ENCODE measurements at regions not wholly inside any gene's neighbourhood (a gene's known extent, or its start where the extent isn't known, plus 50 kb on each side); places are given as distances from the start of the nearest gene placed in this dataset.
"Not testable (repeated sequence)": the region's sequence is repeated elsewhere in the genome, so short reads cannot be mapped to it uniquely, and the experiment has no call there.

GRCh38 chr11:122584670-122585069 is 70.9 kb upstream of the UBASH3B start:
- ATAC-seq = no peak
- Histone ChIP-seq H3K9me3 (no peaks in the 10 kb centered on the region), H3K27ac (no peak overlapping the region), H3K4me1 (no peaks in the 10 kb centered on the region), H3K27me3 (no peaks in the 10 kb centered on the region), H3K36me3 (replicated peaks in 1 of 2; ENCODE audit: insufficient read depth in 1 of 2, low read depth in 2 of 2) (no peaks in the 10 kb centered on the region), H3K4me3 (no peak overlapping the region)
- 85 to 87% methylated on average over 8 of the region's 8 CpGs for WGBS, 2 donors
- TF ChIP-seq CTCF (IDR thresholded peaks at IDR 0.05) = no peak
- TF ChIP-seq POLR2A (IDR thresholded peaks at IDR 0.05) = no peak
- DNase-seq = no peak
- intact Hi-C loops (cut with DNase I) = loop anchor here (10.0 kb wide), 1 partner anchor 200 kb away; no protein-coding TSS in a partner anchor

GRCh38 chr11:122580071-122580470 is 75.5 kb upstream of the UBASH3B start:
- WGBS, 2 donors = 37 to 38% methylated on average over 13 of the region's 13 CpGs
- not testable (repeated sequence) for H3K36me3 ChIP-seq (replicated peaks in 1 of 2; ENCODE audit: insufficient read depth in 1 of 2, low read depth in 2 of 2); H3K9me3 ChIP-seq; H3K4me1 ChIP-seq; H3K27me3 ChIP-seq; ATAC-seq; H3K27ac ChIP-seq; H3K4me3 ChIP-seq
- intact Hi-C loops (cut with DNase I) = loop anchor here (10.0 kb wide), 1 partner anchor 205 kb away; no protein-coding TSS in a partner anchor
- DNase-seq = peak in 3 of 4 donors; percentile 9 to 38 (median 17)

- no peaks in the 10 kb centered on the region for H3K36me3 ChIP-seq (replicated peaks in 1 of 2; ENCODE audit: insufficient read depth in 1 of 2, low read depth in 2 of 2)
- H3K9me3 ChIP-seq = no peaks in the 10 kb centered on the region
- H3K27ac ChIP-seq = no peak overlapping the region
- no peak overlapping the region for H3K4me3 ChIP-seq
- DNase-seq (peak in 1 of 4 donors; percentile 20), ATAC-seq (no peak)
- intact Hi-C loops (cut with DNase I) = no loop called here
- H3K27me3 ChIP-seq = no peaks in the 10 kb centered on the region
- TF ChIP-seq POLR2A (IDR thresholded peaks at IDR 0.05) = no peak
- TF ChIP-seq CTCF (IDR thresholded peaks at IDR 0.05) = peak in 1 of 7 experiments; percentile 9
- H3K4me1 ChIP-seq = no peaks in the 10 kb centered on the region
- WGBS, 2 donors = 46 to 51% methylated on average over 3 of the region's 3 CpGs
These were observed 77.2 kb upstream of the UBASH3B start for GRCh38 chr11:122578171-122578825.

GRCh38 chr11:122572592-122572991 is 82.9 kb upstream of the UBASH3B start:
- no peak for ATAC-seq
- intact Hi-C loops (cut with DNase I) = no loop called here

GRCh38 chr11:122563761-122564160 is 91.8 kb upstream of the UBASH3B start:
- H3K27me3 ChIP-seq = no peaks in the 10 kb centered on the region

More at GRCh38 chr11:122572592-122572991, 82.9 kb upstream of the UBASH3B start:
- WGBS, 2 donors = 81 to 87% methylated on average over 3 of the region's 3 CpGs
- Histone ChIP-seq H3K9me3 (no peaks in the 10 kb centered on the region), H3K4me3 (no peak overlapping the region), H3K36me3 (replicated peaks in 1 of 2; ENCODE audit: insufficient read depth in 1 of 2, low read depth in 2 of 2) (no peaks in the 10 kb centered on the region), H3K27ac (no peak overlapping the region), H3K4me1 (no peaks in the 10 kb centered on the region), H3K27me3 (no peaks in the 10 kb centered on the region)
- no peak for TF ChIP-seq POLR2A (IDR thresholded peaks at IDR 0.05)
- no peak for TF ChIP-seq CTCF (IDR thresholded peaks at IDR 0.05)
- DNase-seq = no peak

More at GRCh38 chr11:122563761-122564160, 91.8 kb upstream of the UBASH3B start:
- H3K4me1 ChIP-seq = no peaks in the 10 kb centered on the region
- H3K9me3 ChIP-seq = no peaks in the 10 kb centered on the region
- TF ChIP-seq CTCF (IDR thresholded peaks at IDR 0.05) = no peak
- no peak for TF ChIP-seq POLR2A (IDR thresholded peaks at IDR 0.05)
- no peaks in the 10 kb centered on the region for H3K36me3 ChIP-seq (replicated peaks in 1 of 2; ENCODE audit: insufficient read depth in 1 of 2, low read depth in 2 of 2)
- 75 to 77% methylated on average over 3 of the region's 3 CpGs for WGBS, 2 donors
- no peak overlapping the region for H3K4me3 ChIP-seq
- H3K27ac ChIP-seq = no peak overlapping the region
- intact Hi-C loops (cut with DNase I) = no loop called here
- no peak for ATAC-seq
- DNase-seq = no peak

All from body of pancreas (tissue), 4 donors.